OCI-LY1 (cell line): ENCODE measurements at regions not wholly inside any gene's neighbourhood (a gene's known extent, or its start where the extent isn't known, plus 50 kb on each side); places are given as distances from the start of the nearest gene placed in this dataset.

Experiments
- H2AFZ ChIP-seq: fragments of 200-600 bp; sonication (generic), shearing (Covaris generic); 2 replicates; pipeline ENCODE4 v1.6.0; 2014; ENCODE audit warnings: antibody characterized with exemption, mild to moderate bottlenecking, low read length
- H3F3A ChIP-seq: fragments of 200-600 bp; sonication (generic), shearing (Covaris generic); 2 replicates; pipeline ENCODE4 v1.6.0; 2014; ENCODE audit warnings: mild to moderate bottlenecking, antibody characterized with exemption, low read length, moderate library complexity; ENCODE audit not compliant: insufficient read depth
- H3K27ac ChIP-seq: fragments of 200-600 bp; sonication (generic); 2 replicates; pipeline ENCODE4 v1.5.1; 2014; ENCODE audit warnings: low read length, mixed run types, mild to moderate bottlenecking, low read depth; ENCODE audit not compliant: poor library complexity, severe bottlenecking
- H3K27me3 ChIP-seq: fragments of 200-600 bp; sonication (generic); 2 replicates; pipeline ENCODE4 v1.6.0; 2014; ENCODE audit warnings: antibody characterized with exemption, mild to moderate bottlenecking, low read length, moderate library complexity; ENCODE audit not compliant: insufficient read depth
- H3K36me3 ChIP-seq: fragments of 200-600 bp; sonication (generic); 2 replicates; pipeline ENCODE4 v1.6.1; 2014; ENCODE audit warnings: mild to moderate bottlenecking, antibody characterized with exemption, low read length, moderate library complexity, mixed read lengths; ENCODE audit not compliant: insufficient read depth
- H3K4me1 ChIP-seq: fragments of 200-600 bp; sonication (generic); 2 replicates; pipeline ENCODE4 v1.5.1; 2014; ENCODE audit warnings: mild to moderate bottlenecking, low read length, moderate library complexity; ENCODE audit not compliant: insufficient read depth, severe bottlenecking
- H3K4me2 ChIP-seq: fragments of 200-600 bp; sonication (generic), shearing (Covaris generic); 2 replicates; pipeline ENCODE4 v1.6.1; 2014; ENCODE audit warnings: low read length
- H3K4me3 ChIP-seq: fragments of 200-600 bp; sonication (generic); 2 replicates; pipeline ENCODE4 v1.5.1; 2014; ENCODE audit warnings: low read length, low read depth, mild to moderate bottlenecking, mixed read lengths; ENCODE audit not compliant: poor library complexity, severe bottlenecking
- H3K79me2 ChIP-seq: fragments of 200-600 bp; shearing (Covaris generic); 2 replicates; pipeline ENCODE4 v1.6.1; 2016; ENCODE audit warnings: mixed run types, low read length, mixed read lengths; ENCODE audit not compliant: insufficient read depth
- H3K9ac ChIP-seq: fragments of 200-600 bp; sonication (generic), shearing (Covaris generic); 2 replicates; pipeline ENCODE4 v1.6.1; 2014; ENCODE audit warnings: mild to moderate bottlenecking, low read length, mixed read lengths
- H3K9me2 ChIP-seq: fragments of 200-600 bp; sonication (generic), shearing (Covaris generic); 2 replicates; pipeline ENCODE4 v1.6.1; 2014; ENCODE audit warnings: low read depth, mild to moderate bottlenecking, low read length, mixed read lengths
- H3K9me3 ChIP-seq: fragments of 200-600 bp; shearing (Covaris generic); 2 replicates; pipeline ENCODE4 v1.6.1; 2014; ENCODE audit warnings: low read length, mixed read lengths
- H4K20me1 ChIP-seq: fragments of 200-600 bp; sonication (generic), shearing (Covaris generic); 2 replicates; pipeline ENCODE4 v1.6.0; 2016; ENCODE audit warnings: mild to moderate bottlenecking, low read length; ENCODE audit not compliant: insufficient read depth
- CTCF ChIP-seq: fragments of 200-600 bp; sonication (generic), shearing (Covaris generic); IDR thresholded peaks from 2 replicates; pipeline ENCODE4 v1.5.1; 2017; ENCODE audit warnings: mild to moderate bottlenecking, antibody characterized with exemption, low read length, moderate library complexity, mixed read lengths
- EZH2 ChIP-seq: fragments of 200-600 bp; sonication (generic), shearing (Covaris generic); IDR thresholded peaks from 2 replicates; pipeline ENCODE4 v1.8.0; 2017; ENCODE audit warnings: borderline replicate concordance, mixed run types, mild to moderate bottlenecking, antibody characterized with exemption, low read length, moderate library complexity, mixed read lengths

- no peaks in the 10 kb centered on the region for H3K79me2 ChIP-seq
- no peak overlapping the region for H3K27ac ChIP-seq
- no peak overlapping the region for H3K4me3 ChIP-seq
- no peak overlapping the region for H2AFZ ChIP-seq
- no peaks in the 10 kb centered on the region for H3F3A ChIP-seq
- no peaks in the 10 kb centered on the region for H3K4me1 ChIP-seq
- H4K20me1 ChIP-seq, result no peaks in the 10 kb centered on the region
- no peak for TF ChIP-seq EZH2
- no peak for TF ChIP-seq CTCF
- no peak overlapping the region for H3K9ac ChIP-seq
- no peak overlapping the region for H3K4me2 ChIP-seq
- no peaks in the 10 kb centered on the region; the same call in 1 of the 2 replicates for H3K27me3 ChIP-seq
- no peaks in the 10 kb centered on the region for H3K36me3 ChIP-seq
- no peaks in the 10 kb centered on the region for H3K9me3 ChIP-seq
- no peaks in the 10 kb centered on the region for H3K9me2 ChIP-seq
Measured at GRCh38 chr7:68756986-68757495, 841.2 kb upstream of the AUTS2 start.

- Histone ChIP-seq H3K4me1 (no peaks in the 10 kb centered on the region), H3K9me2 (no peaks in the 10 kb centered on the region), H3K4me2 (no peak overlapping the region), H3K27me3 (peaks cover 3% of the 10 kb centered on the region; the same call in 1 of the 2 replicates), H2AFZ (no peak overlapping the region), H3F3A (no peaks in the 10 kb centered on the region), H3K9ac (no peak overlapping the region), H3K79me2 (no peaks in the 10 kb centered on the region), H3K36me3 (no peaks in the 10 kb centered on the region), H3K4me3 (no peak overlapping the region), H3K27ac (no peak overlapping the region), H4K20me1 (no peaks in the 10 kb centered on the region), H3K9me3 (peaks cover 10% of the 10 kb centered on the region; the same call in 1 of the 2 replicates)
- TF ChIP-seq CTCF (no peak), EZH2 (no peak)
Measured at GRCh38 chr7:68760556-68760955, 837.7 kb upstream of the AUTS2 start.

- Histone ChIP-seq H3K4me3 (no peak overlapping the region), H3K4me2 (no peak overlapping the region), H3K4me1 (peaks cover 6% of the 10 kb centered on the region), H2AFZ (no peak overlapping the region), H3K9me3 (peaks cover 7% of the 10 kb centered on the region; the same call in 1 of the 2 replicates), H3K27ac (no peak overlapping the region), H3K9ac (no peak overlapping the region), H3K79me2 (no peaks in the 10 kb centered on the region), H3K36me3 (no peaks in the 10 kb centered on the region), H3F3A (no peaks in the 10 kb centered on the region), H3K9me2 (no peaks in the 10 kb centered on the region), H3K27me3 (0 out of 2 replicates have a peak, but pooled peaks cover 3% of the 10 kb centered on the region), H4K20me1 (no peaks in the 10 kb centered on the region)
- TF ChIP-seq EZH2 (no peak), CTCF (no peak)
Measured at GRCh38 chr7:68767462-68767861, 830.8 kb upstream of the AUTS2 start.
